Neural progenitor cell (in vitro differentiated cells): ENCODE measurements at regions not wholly inside any gene's neighbourhood (a gene's known extent, or its start where the extent isn't known, plus 50 kb on each side); places are given as distances from the start of the nearest gene placed in this dataset.

ENCODE experiments used
- DNase-seq: peaks from one replicate; pipeline ENCODE4 v3.0.0-alpha.2; 2016; ENCODE audit warnings: low spot score
- H2AFZ ChIP-seq: fragments of 200-600 bp; sonication (generic); replicated peaks from 2 replicates; pipeline ENCODE4 v1.6.1; 2016; ENCODE audit warnings: antibody characterized with exemption
- H3F3A ChIP-seq: fragments of 200-600 bp; sonication (generic); 2 replicates; pipeline ENCODE4 v1.6.1; 2016; ENCODE audit warnings: antibody characterized with exemption, low read depth
- H3K27ac ChIP-seq: fragments of 200-600 bp; sonication (generic); 2 replicates; pipeline ENCODE4 v1.5.1; 2016; ENCODE audit warnings: mild to moderate bottlenecking
- H3K27me3 ChIP-seq: fragments of 200-600 bp; sonication (generic); 2 replicates; pipeline ENCODE4 v1.6.1; 2016; ENCODE audit warnings: mild to moderate bottlenecking, moderate library complexity
- H3K36me3 ChIP-seq: fragments of 200-600 bp; sonication (generic); 2 replicates; pipeline ENCODE4 v1.5.1; 2016
- H3K4me1 ChIP-seq: fragments of 200-600 bp; sonication (generic); 2 replicates; pipeline ENCODE4 v1.6.1; 2016; ENCODE audit warnings: mixed run types
- H3K4me2 ChIP-seq: fragments of 200-600 bp; sonication (generic); 2 replicates; pipeline ENCODE4 v1.6.1; 2016
- H3K4me3 ChIP-seq: fragments of 200-600 bp; sonication (generic); 2 replicates; pipeline ENCODE4 v1.5.1; 2016
- H3K79me2 ChIP-seq: fragments of 200-600 bp; sonication (generic); 2 replicates; pipeline ENCODE4 v1.6.1; 2016; ENCODE audit warnings: low read depth
- H3K9ac ChIP-seq: fragments of 200-600 bp; sonication (generic); 2 replicates; pipeline ENCODE4 v1.6.1; 2016
- H3K9me3 ChIP-seq: fragments of 200-600 bp; sonication (generic); 2 replicates; pipeline ENCODE4 v1.5.1; 2016; ENCODE audit warnings: low read depth
- H4K20me1 ChIP-seq: fragments of 200-600 bp; sonication (generic); 2 replicates; pipeline ENCODE4 v1.6.1; 2016; ENCODE audit warnings: low read depth
- H3K27ac Mint-ChIP-seq: 3 replicates; pipeline ENCODE4 v1.8.0; 2021; ENCODE audit warnings: mixed read lengths
- H3K27me3 Mint-ChIP-seq: 2 replicates; pipeline ENCODE4 v1.8.0; 2022; ENCODE audit warnings: low read depth, mild to moderate bottlenecking, inconsistent platforms, moderate library complexity, mixed read lengths; ENCODE audit not compliant: insufficient read depth
- H3K36me3 Mint-ChIP-seq: 3 replicates; pipeline ENCODE4 v1.8.0; 2021; ENCODE audit warnings: mixed read lengths
- H3K4me1 Mint-ChIP-seq: 3 replicates; pipeline ENCODE4 v1.8.0; 2021; ENCODE audit warnings: mixed read lengths
- H3K4me3 Mint-ChIP-seq: 3 replicates; pipeline ENCODE4 v1.8.0; 2021; ENCODE audit warnings: mild to moderate bottlenecking, moderate library complexity, mixed read lengths
- H3K9me3 Mint-ChIP-seq: 3 replicates; pipeline ENCODE4 v1.8.0; 2020; ENCODE audit warnings: mixed read lengths
- EZH2 ChIP-seq: fragments of 200-600 bp; sonication (generic); IDR thresholded peaks from 2 replicates; pipeline ENCODE4 v1.6.1; 2017; ENCODE audit warnings: antibody characterized with exemption, mild to moderate bottlenecking, moderate library complexity
- EZH2phosphoT487 ChIP-seq: fragments of 200-600 bp; sonication (generic); IDR thresholded peaks from 2 replicates; pipeline ENCODE4 v1.6.1; 2017; ENCODE audit warnings: antibody characterized with exemption
- TF ChIP-seq, protein P1 (sequence below): fragments of 200-600 bp; sonication (generic); IDR thresholded peaks from 2 replicates; pipeline ENCODE4 v1.5.1; 2017; ENCODE audit warnings: antibody characterized with exemption, mild to moderate bottlenecking

- no peak overlapping the region for H2AFZ ChIP-seq
- H3K27ac ChIP-seq = no peak overlapping the region
- H4K20me1 ChIP-seq = no peaks in the 10 kb centered on the region
- H3K9me3 ChIP-seq = no peaks in the 10 kb centered on the region
- no peak for DNase-seq
- no peak overlapping the region for H3K4me3 Mint-ChIP-seq
- H3K36me3 ChIP-seq = no peaks in the 10 kb centered on the region
- peaks cover 10% of the 10 kb centered on the region for H3K4me1 Mint-ChIP-seq
- H3K4me2 ChIP-seq = no peak overlapping the region
- no peak overlapping the region for H3K27ac Mint-ChIP-seq
- H3K4me3 ChIP-seq = no peak overlapping the region
- TF ChIP-seq EZH2phosphoT487 = no peak
- no peaks in the 10 kb centered on the region for H3K4me1 ChIP-seq
- no peaks in the 10 kb centered on the region for H3K9me3 Mint-ChIP-seq
- H3K9ac ChIP-seq = no peak overlapping the region
- no peaks in the 10 kb centered on the region for H3F3A ChIP-seq
- no peaks in the 10 kb centered on the region for H3K27me3 Mint-ChIP-seq
- H3K36me3 Mint-ChIP-seq = no peaks in the 10 kb centered on the region
- H3K79me2 ChIP-seq = no peaks in the 10 kb centered on the region
- no peaks in the 10 kb centered on the region for H3K27me3 ChIP-seq
Measured at GRCh38 chr10:43985941-43986340, 337.3 kb upstream of the ZNF32 start.

- Mint-ChIP-seq H3K9me3 (no peaks in the 10 kb centered on the region), H3K27ac (no peak overlapping the region), H3K4me1 (peaks cover 10% of the 10 kb centered on the region), H3K4me3 (no peak overlapping the region), H3K36me3 (no peaks in the 10 kb centered on the region), H3K27me3 (no peaks in the 10 kb centered on the region)
- H3K9ac ChIP-seq = no peak overlapping the region
- no peak for DNase-seq
- no peak overlapping the region for H3K4me2 ChIP-seq
- no peak for TF ChIP-seq EZH2
- TF ChIP-seq, protein P1, sequence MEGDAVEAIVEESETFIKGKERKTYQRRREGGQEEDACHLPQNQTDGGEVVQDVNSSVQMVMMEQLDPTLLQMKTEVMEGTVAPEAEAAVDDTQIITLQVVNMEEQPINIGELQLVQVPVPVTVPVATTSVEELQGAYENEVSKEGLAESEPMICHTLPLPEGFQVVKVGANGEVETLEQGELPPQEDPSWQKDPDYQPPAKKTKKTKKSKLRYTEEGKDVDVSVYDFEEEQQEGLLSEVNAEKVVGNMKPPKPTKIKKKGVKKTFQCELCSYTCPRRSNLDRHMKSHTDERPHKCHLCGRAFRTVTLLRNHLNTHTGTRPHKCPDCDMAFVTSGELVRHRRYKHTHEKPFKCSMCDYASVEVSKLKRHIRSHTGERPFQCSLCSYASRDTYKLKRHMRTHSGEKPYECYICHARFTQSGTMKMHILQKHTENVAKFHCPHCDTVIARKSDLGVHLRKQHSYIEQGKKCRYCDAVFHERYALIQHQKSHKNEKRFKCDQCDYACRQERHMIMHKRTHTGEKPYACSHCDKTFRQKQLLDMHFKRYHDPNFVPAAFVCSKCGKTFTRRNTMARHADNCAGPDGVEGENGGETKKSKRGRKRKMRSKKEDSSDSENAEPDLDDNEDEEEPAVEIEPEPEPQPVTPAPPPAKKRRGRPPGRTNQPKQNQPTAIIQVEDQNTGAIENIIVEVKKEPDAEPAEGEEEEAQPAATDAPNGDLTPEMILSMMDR = no peak
- no peak for TF ChIP-seq EZH2phosphoT487
- no peak overlapping the region for H3K4me3 ChIP-seq
- H3F3A ChIP-seq = no peaks in the 10 kb centered on the region
- no peak overlapping the region for H3K27ac ChIP-seq
- H4K20me1 ChIP-seq = no peaks in the 10 kb centered on the region
- no peaks in the 10 kb centered on the region for H3K9me3 ChIP-seq
- H3K36me3 ChIP-seq = no peaks in the 10 kb centered on the region
- H2AFZ ChIP-seq = no peak overlapping the region
- H3K4me1 ChIP-seq = no peaks in the 10 kb centered on the region
- H3K79me2 ChIP-seq = no peaks in the 10 kb centered on the region
- no peaks in the 10 kb centered on the region for H3K27me3 ChIP-seq
Measured at GRCh38 chr10:43983856-43984271, 335.2 kb upstream of the ZNF32 start.

DNA sequence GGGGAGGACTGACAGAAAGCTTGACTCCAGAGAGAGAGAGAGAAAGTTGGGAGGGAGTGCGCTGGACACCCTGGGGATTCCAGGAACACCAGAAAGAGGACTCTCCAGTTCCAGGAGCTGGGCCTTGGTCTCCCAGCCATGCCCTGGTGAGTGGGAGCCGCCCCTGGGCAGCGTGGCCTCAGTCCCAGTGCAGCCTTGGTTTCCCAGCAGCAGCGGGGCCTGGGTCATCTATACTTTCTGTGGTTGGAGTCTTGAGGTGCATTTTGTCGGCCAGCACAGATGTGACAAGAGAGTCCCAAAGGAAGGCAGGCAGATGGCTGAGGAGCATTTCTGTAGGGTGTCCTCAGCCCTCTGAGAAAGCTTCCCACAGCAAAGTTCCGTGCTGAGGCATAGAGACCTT is 334.7 kb upstream of the ZNF32 start:
- Mint-ChIP-seq H3K9me3 (no peaks in the 10 kb centered on the region), H3K27me3 (no peaks in the 10 kb centered on the region)

GRCh38 chr10:43982250-43982649 is 333.6 kb upstream of the ZNF32 start:
- no peak overlapping the region for H2AFZ ChIP-seq
- peaks cover 10% of the 10 kb centered on the region for H3K4me1 Mint-ChIP-seq
- H3K79me2 ChIP-seq = no peaks in the 10 kb centered on the region
- H3K9me3 Mint-ChIP-seq = no peaks in the 10 kb centered on the region
- H3K9ac ChIP-seq = no peak overlapping the region
- no peaks in the 10 kb centered on the region for H3K9me3 ChIP-seq
- no peaks in the 10 kb centered on the region for H3K4me1 ChIP-seq
- no peaks in the 10 kb centered on the region for H4K20me1 ChIP-seq
- no peak for DNase-seq
- no peaks in the 10 kb centered on the region for H3F3A ChIP-seq
- H3K4me3 Mint-ChIP-seq = no peak overlapping the region
- no peak overlapping the region for H3K4me2 ChIP-seq
- H3K27me3 ChIP-seq = no peaks in the 10 kb centered on the region
- H3K36me3 Mint-ChIP-seq = no peaks in the 10 kb centered on the region
- no peak overlapping the region for H3K27ac Mint-ChIP-seq
- no peaks in the 10 kb centered on the region for H3K27me3 Mint-ChIP-seq
- H3K36me3 ChIP-seq = no peaks in the 10 kb centered on the region
- no peak overlapping the region for H3K4me3 ChIP-seq
- no peak overlapping the region for H3K27ac ChIP-seq
- TF ChIP-seq EZH2phosphoT487 = no peak
- TF ChIP-seq EZH2 = no peak
- TF ChIP-seq, protein P1 = no peak

More for the DNA sequence above, 334.7 kb upstream of the ZNF32 start:
- H3K4me1 Mint-ChIP-seq = peaks cover 10% of the 10 kb centered on the region
- no peaks in the 10 kb centered on the region for H3F3A ChIP-seq
- H3K27me3 ChIP-seq = no peaks in the 10 kb centered on the region
- no peaks in the 10 kb centered on the region for H3K79me2 ChIP-seq
- no peak overlapping the region for H3K4me3 ChIP-seq
- no peaks in the 10 kb centered on the region for H3K9me3 ChIP-seq
- H2AFZ ChIP-seq = no peak overlapping the region
- no peaks in the 10 kb centered on the region for H4K20me1 ChIP-seq
- no peak overlapping the region for H3K27ac Mint-ChIP-seq
- H3K36me3 Mint-ChIP-seq = no peaks in the 10 kb centered on the region
- H3K27ac ChIP-seq = no peak overlapping the region
- no peaks in the 10 kb centered on the region for H3K4me1 ChIP-seq
- TF ChIP-seq EZH2 (no peak), EZH2phosphoT487 (no peak)
- TF ChIP-seq, protein P1 = no peak
- H3K4me2 ChIP-seq = no peak overlapping the region
- no peak overlapping the region for H3K4me3 Mint-ChIP-seq
- DNase-seq = no peak
- H3K9ac ChIP-seq = no peak overlapping the region
- no peaks in the 10 kb centered on the region for H3K36me3 ChIP-seq
